ENCODE measurements at regions not wholly inside any gene's neighbourhood (a gene's known extent, or its start where the extent isn't known, plus 50 kb on each side); places are given as distances from the start of the nearest gene placed in this dataset.

- TF ChIP-seq CTCF (IDR thresholded peaks at IDR 0.05; ENCODE audit: insufficient read depth, low read length) (no peak), REST (IDR thresholded peaks at IDR 0.05; ENCODE audit: insufficient replicate concordance, low read depth) (no peak), POLR2AphosphoS5 (IDR thresholded peaks at IDR 0.05; ENCODE audit: low read depth) (no peak)
These were observed 398.6 kb downstream of the WDR72 start for GRCh38 chr15:53360881-53361280.

Data from HL-60 (cell line).